Panc1 (cell line): ENCODE measurements at regions not wholly inside any gene's neighbourhood (a gene's known extent, or its start where the extent isn't known, plus 50 kb on each side); places are given as distances from the start of the nearest gene placed in this dataset.

Experiments used
- ATAC-seq: fragments of 200-7000 bp; cut with Tn5 transposase; 2 replicates; pipeline ENCODE4 v1.9.1; 2020; ENCODE audit warnings: mild to moderate bottlenecking, moderate library complexity
- BruUV-seq: library from RNA; stranded (reverse); fragments of 400-500 nt; replicated peaks from 2 replicates; lab custom pipeline; 2021; lab: Mats Ljungman, UMichigan
- CTCF ChIA-PET: fragments of 300-600 bp; sonication (Branson Sonifier 250); formaldehyde crosslinking; loops from one replicate; lab custom pipeline; 2022; ENCODE audit warnings: antibody characterized with exemption; lab: Charles Lee
- POLR2A ChIA-PET: fragments of 300-600 bp; sonication (Branson Sonifier 250); formaldehyde crosslinking; loops from one replicate; lab custom pipeline; 2022; ENCODE audit warnings: antibody characterized with exemption; lab: Charles Lee
- DNase-seq: peaks from one replicate; pipeline ENCODE4 v3.0.0-alpha.2; 2010; ENCODE audit warnings: low read depth, low spot score
- H3K27ac ChIP-seq: 2 replicates; pipeline ENCODE4 v1.5.1; 2011; ENCODE audit warnings: mild to moderate bottlenecking, low read length, inconsistent platforms
- H3K27me3 ChIP-seq: fragments of 200-500 bp; sonication (Bioruptor generic); 2 replicates; pipeline ENCODE4 v1.6.0; 2014; ENCODE audit warnings: low read length, inconsistent platforms; ENCODE audit not compliant: control insufficient read depth, insufficient read depth
- H3K36me3 ChIP-seq: fragments of 200-500 bp; sonication (Bioruptor generic); 2 replicates; pipeline ENCODE4 v1.5.1; 2014; ENCODE audit warnings: inconsistent platforms, mild to moderate bottlenecking, low read length, moderate library complexity; ENCODE audit not compliant: control insufficient read depth, insufficient read depth
- H3K4me1 ChIP-seq: 2 replicates; pipeline ENCODE4 v1.5.1; 2011; ENCODE audit warnings: inconsistent platforms, mild to moderate bottlenecking, low read length, moderate library complexity; ENCODE audit not compliant: control insufficient read depth, insufficient read depth
- H3K4me3 ChIP-seq, 2 experiments: 2 replicates each; pipeline ENCODE4 v1.5.1; 2011 to 2012; ENCODE audit warnings: low read depth in 2 of 2, low read length in 2 of 2, mild to moderate bottlenecking in 2 of 2, inconsistent platforms in 1 of 2, moderate library complexity in 1 of 2
- H3K9me3 ChIP-seq: fragments of 200-500 bp; sonication (Bioruptor generic); 2 replicates; pipeline ENCODE4 v1.5.1; 2014; ENCODE audit warnings: low read depth, mild to moderate bottlenecking, inconsistent platforms, low read length, moderate library complexity; ENCODE audit not compliant: control insufficient read depth, insufficient read depth
- POLR2AphosphoS5 ChIP-seq: IDR thresholded peaks from 2 replicates; pipeline ENCODE4 v1.6.1; 2012; ENCODE audit warnings: mild to moderate bottlenecking, low read depth, low read length, moderate library complexity
- REST ChIP-seq, 2 experiments: IDR thresholded peaks; 2 replicates each; pipeline ENCODE4 v1.6.1; 2011 to 2012; ENCODE audit warnings: low read depth in 2 of 2, control low read depth in 1 of 2, low read length in 1 of 2, mild to moderate bottlenecking in 1 of 2, moderate library complexity in 1 of 2; ENCODE audit not compliant: insufficient read depth in 1 of 2
- SIN3A ChIP-seq: IDR thresholded peaks from 2 replicates; pipeline ENCODE4 v1.6.1; 2012; ENCODE audit warnings: low read depth, mild to moderate bottlenecking, low read length, moderate library complexity, borderline replicate concordance; ENCODE audit not compliant: insufficient read depth
- TCF7L2 ChIP-seq: IDR thresholded peaks from 2 replicates; pipeline ENCODE4 v1.6.1; 2011; ENCODE audit warnings: mild to moderate bottlenecking, low read depth, low read length, inconsistent platforms
- in situ Hi-C: cut with HindIII; loops from 2 replicates; pipeline ENCODE4 v1.10.0; 2016; ENCODE audit warnings: low sequenced_read_pairs, low pct_unique_long_range_greater_than_20kb
- intact Hi-C: fragments of 100-400 bp; cut with micrococcal nuclease; formaldehyde crosslinking; loops from one replicate; pipeline ENCODE4 v1.10.0; 2022; ENCODE audit not compliant: unreplicated experiment
- TF ChIP-seq, protein P1 (sequence below): fragments of 450-650 bp; IDR thresholded peaks from 2 replicates; pipeline ENCODE4 v1.5.1; 2017; ENCODE audit warnings: mild to moderate bottlenecking

DNA sequence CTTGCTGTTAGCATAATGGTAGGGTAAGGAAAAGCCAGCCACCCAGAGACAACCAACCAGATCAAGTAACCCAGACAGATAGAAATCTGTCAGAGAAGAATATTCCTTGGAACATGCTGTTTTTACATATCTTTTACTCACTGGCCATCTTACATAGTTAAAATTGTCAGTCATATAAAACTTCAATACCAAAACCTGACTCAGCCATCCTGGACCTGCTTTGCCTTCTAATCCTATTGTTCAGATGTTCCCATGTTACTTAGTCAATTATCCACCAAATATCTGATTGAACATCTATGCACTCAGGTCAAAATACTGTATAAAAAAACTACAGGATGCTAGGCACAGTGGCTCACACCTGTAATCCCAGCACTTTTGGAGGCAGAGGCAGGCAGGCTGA lies 466.5 kb upstream of the NRP1 start:
- no peaks in the 10 kb centered on the region for H3K4me1 ChIP-seq
- DNase-seq (no peak), ATAC-seq (no peak)
- CTCF ChIA-PET = no interaction called here
- no peak overlapping the region for H3K4me3 ChIP-seq
- no peak for TF ChIP-seq SIN3A
- TF ChIP-seq, protein P1, sequence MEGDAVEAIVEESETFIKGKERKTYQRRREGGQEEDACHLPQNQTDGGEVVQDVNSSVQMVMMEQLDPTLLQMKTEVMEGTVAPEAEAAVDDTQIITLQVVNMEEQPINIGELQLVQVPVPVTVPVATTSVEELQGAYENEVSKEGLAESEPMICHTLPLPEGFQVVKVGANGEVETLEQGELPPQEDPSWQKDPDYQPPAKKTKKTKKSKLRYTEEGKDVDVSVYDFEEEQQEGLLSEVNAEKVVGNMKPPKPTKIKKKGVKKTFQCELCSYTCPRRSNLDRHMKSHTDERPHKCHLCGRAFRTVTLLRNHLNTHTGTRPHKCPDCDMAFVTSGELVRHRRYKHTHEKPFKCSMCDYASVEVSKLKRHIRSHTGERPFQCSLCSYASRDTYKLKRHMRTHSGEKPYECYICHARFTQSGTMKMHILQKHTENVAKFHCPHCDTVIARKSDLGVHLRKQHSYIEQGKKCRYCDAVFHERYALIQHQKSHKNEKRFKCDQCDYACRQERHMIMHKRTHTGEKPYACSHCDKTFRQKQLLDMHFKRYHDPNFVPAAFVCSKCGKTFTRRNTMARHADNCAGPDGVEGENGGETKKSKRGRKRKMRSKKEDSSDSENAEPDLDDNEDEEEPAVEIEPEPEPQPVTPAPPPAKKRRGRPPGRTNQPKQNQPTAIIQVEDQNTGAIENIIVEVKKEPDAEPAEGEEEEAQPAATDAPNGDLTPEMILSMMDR = no peak
- TF ChIP-seq POLR2AphosphoS5 = no peak
- TF ChIP-seq TCF7L2 = no peak
- TF ChIP-seq REST (IDR thresholded peaks at IDR 0.05; ENCODE audit: insufficient read depth in 1 of 2, low read depth in 2 of 2, low read length in 1 of 2) = no peak
- H3K27ac ChIP-seq = no peak overlapping the region
- POLR2A ChIA-PET = no interaction called here
- in situ Hi-C loops = no loop called here
- BruUV-seq = no TSS peak
- no peaks in the 10 kb centered on the region for H3K9me3 ChIP-seq
- no peaks in the 10 kb centered on the region for H3K27me3 ChIP-seq
- intact Hi-C loops = no loop called here
- H3K36me3 ChIP-seq = no peaks in the 10 kb centered on the region

GRCh38 chr10:33800545-33800944 lies 466.1 kb upstream of the NRP1 start:
- ChIA-PET CTCF (no interaction called here), POLR2A (no interaction called here)
- H3K4me1 ChIP-seq = no peaks in the 10 kb centered on the region
- H3K9me3 ChIP-seq = no peaks in the 10 kb centered on the region
- no peak overlapping the region for H3K27ac ChIP-seq
- H3K36me3 ChIP-seq = no peaks in the 10 kb centered on the region
- BruUV-seq = no TSS peak
- DNase-seq (no peak), ATAC-seq (no peak)
- intact Hi-C loops = no loop called here
- in situ Hi-C loops = no loop called here
- no peaks in the 10 kb centered on the region for H3K27me3 ChIP-seq
- TF ChIP-seq, protein P1 = no peak
- TF ChIP-seq TCF7L2 (no peak), POLR2AphosphoS5 (no peak), SIN3A (no peak), REST (IDR thresholded peaks at IDR 0.05; ENCODE audit: insufficient read depth in 1 of 2, low read depth in 2 of 2, low read length in 1 of 2) (no peak)
- H3K4me3 ChIP-seq = no peak overlapping the region
